ENCODE measurements at regions not wholly inside any gene's neighbourhood (a gene's known extent, or its start where the extent isn't known, plus 50 kb on each side); places are given as distances from the start of the nearest gene placed in this dataset.

GRCh38 chr3:71987828-71988227, 202.9 kb upstream of the PROK2 start:
- no peak for TF ChIP-seq CTCF (IDR thresholded peaks at IDR 0.05; ENCODE audit: control extremely low read depth in 1 of 3, insufficient read depth in 1 of 3, low read depth in 1 of 3, low read length in 3 of 3)
- TF ChIP-seq POLR2AphosphoS5 (IDR thresholded peaks at IDR 0.05; ENCODE audit: low read depth, low read length) = no peak
- TF ChIP-seq MAX (IDR thresholded peaks at IDR 0.05) = no peak
- TF ChIP-seq USF2 (IDR thresholded peaks at IDR 0.05; ENCODE audit: low read length) = no peak
- TF ChIP-seq SP4 (IDR thresholded peaks at IDR 0.05; ENCODE audit: low read length) = no peak
- TF ChIP-seq EP300 (IDR thresholded peaks at IDR 0.05; ENCODE audit: borderline replicate concordance in 1 of 2, low read depth in 2 of 2, low read length in 2 of 2) = no peak
- no peak for TF ChIP-seq KDM1A (IDR thresholded peaks at IDR 0.05; ENCODE audit: borderline replicate concordance, low read length)
- no peak for TF ChIP-seq EGR1 (IDR thresholded peaks at IDR 0.05; ENCODE audit: borderline replicate concordance, low read depth, low read length)
- TF ChIP-seq NRF1 (IDR thresholded peaks at IDR 0.05; ENCODE audit: low read depth, low read length) = no peak
- TF ChIP-seq RFX5 (IDR thresholded peaks at IDR 0.05; ENCODE audit: borderline replicate concordance, low read depth, low read length) = no peak
- TF ChIP-seq ATF3 (IDR thresholded peaks at IDR 0.05; ENCODE audit: insufficient read depth, low read depth, low read length) = no peak

Data from H1 (cell line).